Endothelial cell of umbilical vein (primary cell): ENCODE measurements at regions not wholly inside any gene's neighbourhood (a gene's known extent, or its start where the extent isn't known, plus 50 kb on each side); places are given as distances from the start of the nearest gene placed in this dataset.

Experiments used
- BruUV-seq: library from RNA; stranded (reverse); fragments of 400-500 nt; replicated peaks from 2 replicates; lab custom pipeline; 2021; lab: Mats Ljungman, UMichigan
- CTCF ChIA-PET: fragments of 300-600, 350-600 bp; sonication (Branson Sonifier 250); formaldehyde crosslinking; loops from one replicate; lab custom pipeline; 2021; ENCODE audit warnings: antibody characterized with exemption, inconsistent platforms; lab: Charles Lee
- POLR2A ChIA-PET: fragments of 300-600, 350-600 bp; sonication (Branson Sonifier 250); formaldehyde crosslinking; loops from one replicate; lab custom pipeline; 2021; ENCODE audit warnings: antibody characterized with exemption, inconsistent platforms; lab: Charles Lee
- DNase-seq: peaks from one replicate; pipeline ENCODE4 v3.0.0-alpha.2; 2011; ENCODE audit warnings: low read depth, low spot score
- FAIRE-seq: peaks from 2 replicates; lab custom pipeline; 2011; peaks lifted over from hg19 to GRCh38; lab: Jason Lieb, UNC
- H2AFZ ChIP-seq: 2 replicates; pipeline ENCODE4 v1.6.0; 2012; ENCODE audit warnings: low read depth, low read length, control low read depth, inconsistent platforms
- H3K27ac ChIP-seq: 2 replicates; pipeline ENCODE4 v1.5.1; 2011; ENCODE audit warnings: low read depth, mild to moderate bottlenecking, control low read depth, low read length, moderate library complexity; ENCODE audit not compliant: insufficient read depth
- H3K27me3 ChIP-seq, 2 experiments: 2 replicates each; pipeline versions ENCODE4 v1.6.0 to v1.6.1; 2011; ENCODE audit warnings: low read length in 2 of 2, mixed read lengths in 1 of 2; ENCODE audit not compliant: control insufficient read depth in 2 of 2, insufficient read depth in 2 of 2
- H3K36me3 ChIP-seq, 2 experiments: 2 replicates in 1 of 2; 3 replicates in 1 of 2; pipeline ENCODE4 v1.5.1; 2011; ENCODE audit warnings: low read length in 2 of 2, mild to moderate bottlenecking in 1 of 2, moderate library complexity in 1 of 2; ENCODE audit not compliant: control insufficient read depth in 2 of 2, insufficient read depth in 2 of 2; ENCODE audit errors: extremely low read depth in 1 of 2
- H3K4me1 ChIP-seq: 3 replicates; pipeline ENCODE4 v1.5.1; 2011; ENCODE audit warnings: mild to moderate bottlenecking, low read length; ENCODE audit not compliant: control insufficient read depth, insufficient read depth; ENCODE audit errors: extremely low read depth
- H3K4me2 ChIP-seq: 2 replicates; pipeline ENCODE4 v1.6.1; 2011; ENCODE audit warnings: low read length, control low read depth, mixed read lengths; ENCODE audit not compliant: insufficient read depth
- H3K4me3 ChIP-seq, 3 experiments: fragments of 200-600 bp in 1 of 3; sonication (generic), shearing (Covaris generic) in 1 of 3; replicated peaks in 1 of 3; 2 replicates each; pipeline ENCODE4 v1.5.1; 2011 to 2016; ENCODE audit warnings: control low read depth in 3 of 3, low read length in 3 of 3, mild to moderate bottlenecking in 2 of 3, inconsistent platforms in 1 of 3, low read depth in 1 of 3, moderate library complexity in 1 of 3; ENCODE audit not compliant: insufficient read depth in 1 of 3
- H3K79me2 ChIP-seq: 2 replicates; pipeline ENCODE4 v1.6.0; 2012; ENCODE audit warnings: low read length, inconsistent platforms; ENCODE audit not compliant: control insufficient read depth, insufficient read depth
- H3K9ac ChIP-seq: replicated peaks from 2 replicates; pipeline ENCODE3; 2011; ENCODE audit warnings: low read length, control low read depth; ENCODE audit not compliant: insufficient read depth; ENCODE audit errors: extremely low read depth
- H3K9me1 ChIP-seq: replicated peaks from 3 replicates; pipeline ENCODE4 v1.6.0; 2011; ENCODE audit warnings: mild to moderate bottlenecking, low read length; ENCODE audit not compliant: control insufficient read depth, insufficient read depth; ENCODE audit errors: extremely low read depth
- H3K9me3 ChIP-seq: replicated peaks from 2 replicates; pipeline ENCODE4 v1.5.1; 2012; ENCODE audit warnings: low read length, inconsistent platforms; ENCODE audit not compliant: control insufficient read depth, insufficient read depth
- H4K20me1 ChIP-seq: replicated peaks from 2 replicates; pipeline ENCODE3; 2011; ENCODE audit warnings: mild to moderate bottlenecking, low read length; ENCODE audit not compliant: control insufficient read depth, insufficient read depth; ENCODE audit errors: extremely low read depth
- EZH2 ChIP-seq: IDR thresholded peaks from 2 replicates; pipeline ENCODE4 v1.6.1; 2012; ENCODE audit warnings: borderline replicate concordance, low read depth, mild to moderate bottlenecking, moderate library complexity, low read length, inconsistent platforms; ENCODE audit not compliant: severe bottlenecking
- FOS ChIP-seq: IDR thresholded peaks from 2 replicates; pipeline ENCODE4 v1.6.1; 2011; ENCODE audit warnings: mild to moderate bottlenecking, low read length, moderate library complexity, borderline replicate concordance; ENCODE audit not compliant: insufficient read depth
- GATA2 ChIP-seq: IDR thresholded peaks from 2 replicates; pipeline ENCODE4 v1.7.0; 2011; ENCODE audit warnings: low read depth, mild to moderate bottlenecking, moderate library complexity, mixed read lengths, low read length; ENCODE audit not compliant: insufficient read length, insufficient read depth
- JUN ChIP-seq: IDR thresholded peaks from 2 replicates; pipeline ENCODE4 v1.6.1; 2011; ENCODE audit warnings: borderline replicate concordance, low read depth; ENCODE audit not compliant: insufficient read length, insufficient read depth
- MYC ChIP-seq: IDR thresholded peaks from one replicate; pipeline ENCODE4 v1.6.1; 2011; ENCODE audit warnings: mild to moderate bottlenecking, low read depth, low read length
- POLR2AphosphoS5 ChIP-seq: IDR thresholded peaks from 2 replicates; pipeline ENCODE4 v1.6.1; 2012; ENCODE audit warnings: low read depth, mild to moderate bottlenecking, control low read depth, low read length, moderate library complexity; ENCODE audit not compliant: insufficient read depth
- dilution Hi-C: fragments of 300-500 bp; cut with MboI; formaldehyde crosslinking; loops from one replicate; pipeline ENCODE4 v1.15.0; 2019; ENCODE audit warnings: low sequenced_read_pairs; ENCODE audit not compliant: extremely low pct_ligation_motif_present
- intact Hi-C: fragments of 100-400 bp; cut with micrococcal nuclease; formaldehyde crosslinking; loops from one replicate; pipeline ENCODE4 v1.10.0; 2022
- TF ChIP-seq, protein P1 (sequence below): IDR thresholded peaks from 2 replicates; pipeline ENCODE4 v1.6.1; 2011; ENCODE audit not compliant: insufficient read depth, insufficient read length
- TF ChIP-seq, protein P2 (sequence below), 2 donors: IDR thresholded peaks; 1 replicate in 1 of 2; 2 replicates in 1 of 2; pipeline ENCODE4 v1.5.1; 2011; ENCODE audit warnings: low read length in 2 of 2, mild to moderate bottlenecking in 2 of 2, moderate library complexity in 2 of 2, control low read depth in 1 of 2, inconsistent platforms in 1 of 2, low read depth in 1 of 2; ENCODE audit not compliant: insufficient read depth in 1 of 2; ENCODE audit errors: extremely low read depth in 1 of 2

DNA sequence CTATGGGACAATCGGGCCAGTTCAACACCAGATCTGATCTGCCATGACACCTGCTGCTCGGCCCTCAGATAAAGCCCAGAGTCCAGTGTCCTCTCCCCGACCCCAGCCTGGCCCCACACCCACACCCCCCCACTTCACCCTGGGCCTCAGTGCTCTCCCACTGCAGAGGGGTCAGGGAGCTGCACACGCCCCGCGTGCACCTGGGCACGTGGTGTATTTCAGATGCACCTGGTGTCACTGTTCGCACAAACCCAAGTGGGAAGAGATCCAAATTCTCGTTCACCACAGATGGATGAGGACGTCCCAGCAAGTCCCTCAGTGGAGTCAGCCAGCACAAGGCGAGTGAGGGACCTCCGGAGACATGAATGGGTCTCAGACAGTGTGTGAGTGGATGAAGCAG lies 161.3 kb downstream of the RTP5 start:
- no TSS peak for BruUV-seq
- no peaks in the 10 kb centered on the region for H3K4me1 ChIP-seq
- no peaks in the 10 kb centered on the region for H3K27me3 ChIP-seq
- no peak overlapping the region for H2AFZ ChIP-seq
- H3K9me1 ChIP-seq, result no peaks in the 10 kb centered on the region
- TF ChIP-seq EZH2, result no peak
- H3K4me3 ChIP-seq, result no peak overlapping the region
- H3K4me2 ChIP-seq, result no peak overlapping the region
- H3K36me3 ChIP-seq, result no peaks in the 10 kb centered on the region
- CTCF ChIA-PET, result no interaction called here
- no peaks in the 10 kb centered on the region for H3K79me2 ChIP-seq
- no peak overlapping the region for H3K9ac ChIP-seq
- no peaks in the 10 kb centered on the region for H4K20me1 ChIP-seq
- intact Hi-C loops, result no loop called here
- FAIRE-seq (no peak), DNase-seq (no peak)
- POLR2A ChIA-PET, result no interaction called here
- no peaks in the 10 kb centered on the region for H3K9me3 ChIP-seq
- no peak overlapping the region for H3K27ac ChIP-seq
- dilution Hi-C loops, result no loop called here

DNA sequence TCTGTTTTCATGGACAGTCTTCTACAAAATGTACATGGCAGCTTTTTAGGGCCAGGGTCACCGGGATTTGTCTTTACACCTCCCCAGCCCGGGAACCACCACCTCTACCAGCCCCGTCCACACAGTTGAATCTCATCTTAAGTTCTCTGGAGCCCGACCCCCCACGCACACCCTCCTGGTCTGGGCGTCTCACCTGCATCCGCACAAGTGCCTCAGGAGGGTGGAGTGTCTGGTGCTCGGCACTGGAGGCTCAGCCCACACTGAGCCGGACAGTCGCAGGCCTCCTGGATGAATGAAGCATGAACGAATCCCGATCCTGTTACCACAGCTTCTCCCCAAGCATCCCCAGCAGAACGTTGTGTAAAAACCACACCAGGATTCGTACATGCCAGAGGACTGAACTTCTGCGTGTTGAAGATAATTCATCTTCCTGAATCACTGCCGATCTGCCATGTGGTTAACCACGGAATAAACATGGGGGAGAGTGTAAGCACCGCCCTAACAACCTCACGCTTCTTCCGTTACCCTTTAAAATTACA lies 162.0 kb downstream of the RTP5 start:
- no peak for TF ChIP-seq MYC
- no peak for TF ChIP-seq GATA2
- no peak for TF ChIP-seq FOS
- TF ChIP-seq, protein P1, sequence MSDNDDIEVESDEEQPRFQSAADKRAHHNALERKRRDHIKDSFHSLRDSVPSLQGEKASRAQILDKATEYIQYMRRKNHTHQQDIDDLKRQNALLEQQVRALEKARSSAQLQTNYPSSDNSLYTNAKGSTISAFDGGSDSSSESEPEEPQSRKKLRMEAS, result no peak
- no peak for TF ChIP-seq JUN
- TF ChIP-seq, protein P2, sequence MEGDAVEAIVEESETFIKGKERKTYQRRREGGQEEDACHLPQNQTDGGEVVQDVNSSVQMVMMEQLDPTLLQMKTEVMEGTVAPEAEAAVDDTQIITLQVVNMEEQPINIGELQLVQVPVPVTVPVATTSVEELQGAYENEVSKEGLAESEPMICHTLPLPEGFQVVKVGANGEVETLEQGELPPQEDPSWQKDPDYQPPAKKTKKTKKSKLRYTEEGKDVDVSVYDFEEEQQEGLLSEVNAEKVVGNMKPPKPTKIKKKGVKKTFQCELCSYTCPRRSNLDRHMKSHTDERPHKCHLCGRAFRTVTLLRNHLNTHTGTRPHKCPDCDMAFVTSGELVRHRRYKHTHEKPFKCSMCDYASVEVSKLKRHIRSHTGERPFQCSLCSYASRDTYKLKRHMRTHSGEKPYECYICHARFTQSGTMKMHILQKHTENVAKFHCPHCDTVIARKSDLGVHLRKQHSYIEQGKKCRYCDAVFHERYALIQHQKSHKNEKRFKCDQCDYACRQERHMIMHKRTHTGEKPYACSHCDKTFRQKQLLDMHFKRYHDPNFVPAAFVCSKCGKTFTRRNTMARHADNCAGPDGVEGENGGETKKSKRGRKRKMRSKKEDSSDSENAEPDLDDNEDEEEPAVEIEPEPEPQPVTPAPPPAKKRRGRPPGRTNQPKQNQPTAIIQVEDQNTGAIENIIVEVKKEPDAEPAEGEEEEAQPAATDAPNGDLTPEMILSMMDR (IDR thresholded peaks at IDR 0.05; ENCODE audit: extremely low read depth in 1 of 2, insufficient read depth in 1 of 2, low read depth in 1 of 2, low read length in 2 of 2), result no peak
- TF ChIP-seq POLR2AphosphoS5, result no peak
- TF ChIP-seq EZH2, result no peak
- Histone ChIP-seq H3K4me1 (no peaks in the 10 kb centered on the region), H2AFZ (no peak overlapping the region), H3K9me3 (no peaks in the 10 kb centered on the region), H3K27ac (no peak overlapping the region), H3K27me3 (no peaks in the 10 kb centered on the region), H3K4me2 (no peak overlapping the region), H3K4me3 (no peak overlapping the region), H3K36me3 (no peaks in the 10 kb centered on the region), H4K20me1 (no peaks in the 10 kb centered on the region), H3K9me1 (no peaks in the 10 kb centered on the region), H3K79me2 (no peaks in the 10 kb centered on the region), H3K9ac (no peak overlapping the region)
- DNase-seq (no peak), FAIRE-seq (no peak)
- dilution Hi-C loops, result no loop called here
- no TSS peak for BruUV-seq
- intact Hi-C loops, result no loop called here
- CTCF ChIA-PET, result no interaction called here
- POLR2A ChIA-PET, result no interaction called here
